Liver (tissue), 8 donors: ENCODE measurements at regions not wholly inside any gene's neighbourhood (a gene's known extent, or its start where the extent isn't known, plus 50 kb on each side); places are given as distances from the start of the nearest gene placed in this dataset.

Experiments
- DNase-seq: peaks from one replicate; pipeline ENCODE4 v3.0.0-alpha.2; 2017; ENCODE audit warnings: low spot score
- H3K27ac ChIP-seq, 2 donors: one replicate each; pipeline ENCODE4 v1.7.0; 2013; ENCODE audit warnings: inconsistent platforms in 2 of 2, low read length in 2 of 2, control low read depth in 1 of 2, low read depth in 1 of 2, mild to moderate bottlenecking in 1 of 2
- H3K27me3 ChIP-seq, 4 donors: one replicate each; pipeline versions ENCODE4 v1.6.1 to v1.7.0; 2013; ENCODE audit warnings: low read length in 3 of 4, inconsistent platforms in 1 of 4, mild to moderate bottlenecking in 1 of 4, moderate library complexity in 1 of 4; ENCODE audit not compliant: control insufficient read depth in 4 of 4, insufficient read depth in 4 of 4
- H3K36me3 ChIP-seq, 4 donors: one replicate each; pipeline versions ENCODE4 v1.6.1 to v1.7.0; 2013; ENCODE audit warnings: low read length in 3 of 4, mild to moderate bottlenecking in 3 of 4, low read depth in 1 of 4, moderate library complexity in 1 of 4; ENCODE audit not compliant: control insufficient read depth in 4 of 4, insufficient read depth in 3 of 4
- H3K4me1 ChIP-seq, 4 donors: one replicate each; pipeline versions ENCODE4 v1.6.1 to v1.7.0; 2013; ENCODE audit warnings: low read length in 3 of 4, mild to moderate bottlenecking in 3 of 4, moderate library complexity in 1 of 4; ENCODE audit not compliant: control insufficient read depth in 4 of 4, insufficient read depth in 4 of 4
- H3K4me3 ChIP-seq, 3 donors: one replicate each; pipeline versions ENCODE4 v1.6.1 to v1.7.0; 2013; ENCODE audit warnings: low read length in 3 of 3, control low read depth in 1 of 3, low read depth in 1 of 3, mild to moderate bottlenecking in 1 of 3
- H3K9ac ChIP-seq, 2 donors: one replicate each; pipeline ENCODE4 v1.7.0; 2013; ENCODE audit warnings: low read length in 2 of 2, mild to moderate bottlenecking in 2 of 2, moderate library complexity in 2 of 2, control low read depth in 1 of 2, low read depth in 1 of 2
- H3K9me3 ChIP-seq, 4 donors: one replicate each; pipeline versions ENCODE4 v1.6.1 to v1.7.0; 2013; ENCODE audit warnings: low read length in 3 of 4; ENCODE audit not compliant: control insufficient read depth in 4 of 4
- ATF3 ChIP-seq: IDR thresholded peaks from 2 replicates; pipeline ENCODE4 v1.6.1; 2016; ENCODE audit warnings: antibody characterized with exemption
- CTCF ChIP-seq: fragments of 150-350 bp; IDR thresholded peaks from 2 replicates; pipeline ENCODE4 v1.5.1; 2017; ENCODE audit warnings: improper control_type of control experiment, low read depth, low read length; ENCODE audit not compliant: missing input control
- EGR1 ChIP-seq, 2 donors: IDR thresholded peaks; 2 replicates each; pipeline ENCODE4 v1.6.1; 2016 to 2018; ENCODE audit warnings: antibody characterized with exemption in 2 of 2, low read depth in 2 of 2
- FOXA1 ChIP-seq: IDR thresholded peaks from 2 replicates; pipeline ENCODE4 v1.6.1; 2016; ENCODE audit warnings: antibody characterized with exemption
- FOXA2 ChIP-seq: IDR thresholded peaks from 2 replicates; pipeline ENCODE4 v1.6.1; 2016; ENCODE audit warnings: antibody characterized with exemption
- HNF4A ChIP-seq, 2 donors: conservative IDR thresholded peaks; 2 replicates each; pipeline ENCODE4 v1.6.1; 2016; ENCODE audit warnings: antibody characterized with exemption in 2 of 2, mild to moderate bottlenecking in 2 of 2
- HNF4G ChIP-seq: IDR thresholded peaks from 2 replicates; pipeline ENCODE4 v1.6.1; 2016; ENCODE audit warnings: antibody characterized with exemption
- JUND ChIP-seq, 2 donors: IDR thresholded peaks; 2 replicates each; pipeline ENCODE4 v1.6.1; 2016; ENCODE audit warnings: antibody characterized with exemption in 2 of 2
- NR2F2 ChIP-seq: IDR thresholded peaks from 2 replicates; pipeline ENCODE4 v1.6.1; 2016; ENCODE audit warnings: antibody characterized with exemption
- RAD21 ChIP-seq, 2 donors: IDR thresholded peaks; 2 replicates each; pipeline ENCODE4 v1.6.1; 2016; ENCODE audit warnings: antibody characterized with exemption in 2 of 2, mild to moderate bottlenecking in 2 of 2
- REST ChIP-seq: IDR thresholded peaks from 2 replicates; pipeline ENCODE4 v1.6.1; 2016; ENCODE audit warnings: antibody characterized with exemption, mild to moderate bottlenecking
- SP1 ChIP-seq: IDR thresholded peaks from 2 replicates; pipeline ENCODE4 v1.6.1; 2018; ENCODE audit warnings: antibody characterized with exemption, mild to moderate bottlenecking
- TAF1 ChIP-seq: conservative IDR thresholded peaks from 2 replicates; pipeline ENCODE4 v1.6.1; 2016; ENCODE audit warnings: antibody characterized with exemption, mild to moderate bottlenecking
- YY1 ChIP-seq: IDR thresholded peaks from 2 replicates; pipeline ENCODE4 v1.6.1; 2016; ENCODE audit warnings: antibody characterized with exemption, mild to moderate bottlenecking
- ZBTB33 ChIP-seq: IDR thresholded peaks from 2 replicates; pipeline ENCODE4 v1.6.1; 2016; ENCODE audit warnings: antibody characterized with exemption
- WGBS: extraction: QIAGEN DNeasy Blood & Tissue Kit; methylation state at CpG from one replicate; pipeline ENCODE4 v1.1.7; 2013; 5-methylcytosine and 5-hydroxymethylcytosine counted together
- TF ChIP-seq, protein P1 (sequence below): IDR thresholded peaks from 2 replicates; pipeline ENCODE4 v1.6.1; 2016; ENCODE audit warnings: antibody characterized with exemption
- donor health status: healthy.
- donor health status: healthy.
- donor health status: healthy.
- donor health status: healthy.
- donor health status: healthy.

GRCh38 chr7:33661430-33662160 lies 243.7 kb upstream of the BMPER start:
- Histone ChIP-seq H3K9ac (no peak overlapping the region), H3K27ac (no peak overlapping the region), H3K9me3 (no peaks in the 10 kb centered on the region), H3K36me3 (peaks cover 0 to 2% (median 0%) of the 10 kb centered on the region in 4 donors), H3K4me1 (no peaks in the 10 kb centered on the region), H3K27me3 (no peaks in the 10 kb centered on the region), H3K4me3 (no peak overlapping the region)
- 61% methylated on average over 7 of the region's 7 CpGs for WGBS
- TF ChIP-seq CTCF (no peak), ATF3 (no peak), RAD21 (IDR thresholded peaks at IDR 0.05) (no peak), NR2F2 (no peak), SP1 (no peak), TAF1 (no peak), EGR1 (IDR thresholded peaks at IDR 0.05; ENCODE audit: low read depth in 2 of 2) (no peak), HNF4G (no peak), JUND (IDR thresholded peaks at IDR 0.05) (no peak), REST (no peak)
- TF ChIP-seq, protein P1, sequence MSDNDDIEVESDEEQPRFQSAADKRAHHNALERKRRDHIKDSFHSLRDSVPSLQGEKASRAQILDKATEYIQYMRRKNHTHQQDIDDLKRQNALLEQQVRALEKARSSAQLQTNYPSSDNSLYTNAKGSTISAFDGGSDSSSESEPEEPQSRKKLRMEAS = no peak
- DNase-seq = no peak

- Histone ChIP-seq H3K36me3 (peaks cover 0 to 2% (median 0%) of the 10 kb centered on the region in 4 donors), H3K27ac (no peak overlapping the region), H3K4me3 (no peak overlapping the region), H3K9me3 (no peaks in the 10 kb centered on the region), H3K27me3 (no peaks in the 10 kb centered on the region), H3K4me1 (no peaks in the 10 kb centered on the region), H3K9ac (no peak overlapping the region)
- DNase-seq = no peak
- TF ChIP-seq, protein P1 = no peak
- TF ChIP-seq JUND (IDR thresholded peaks at IDR 0.05) (no peak), CTCF (no peak), EGR1 (IDR thresholded peaks at IDR 0.05; ENCODE audit: low read depth in 2 of 2) (no peak), SP1 (no peak), RAD21 (IDR thresholded peaks at IDR 0.05) (no peak), ZBTB33 (no peak), HNF4A (conservative IDR thresholded peaks at IDR 0.05) (no peak), HNF4G (no peak), NR2F2 (no peak), YY1 (no peak), FOXA2 (no peak), FOXA1 (no peak), TAF1 (no peak), REST (no peak)
These were observed 238.8 kb upstream of the BMPER start for GRCh38 chr7:33666531-33666930.
